NB4 (cell line): ENCODE measurements at regions not wholly inside any gene's neighbourhood (a gene's known extent, or its start where the extent isn't known, plus 50 kb on each side); places are given as distances from the start of the nearest gene placed in this dataset.

Experiments used
- POLR2A ChIP-seq: IDR thresholded peaks from 2 replicates; pipeline ENCODE4 v1.6.1; 2011; ENCODE audit warnings: mild to moderate bottlenecking; ENCODE audit not compliant: insufficient read length; ENCODE audit errors: extremely low read depth
- TF ChIP-seq, protein P1 (sequence below): IDR thresholded peaks from one replicate; pipeline ENCODE4 v1.5.1; 2012; ENCODE audit warnings: low read depth, low read length
- TF ChIP-seq, protein P2 (sequence below): IDR thresholded peaks from 2 replicates; pipeline ENCODE4 v1.6.1; 2011; ENCODE audit warnings: low read depth, low read length

GRCh38 chr16:73560497-73560896, 512.6 kb upstream of the ZFHX3 start:
- TF ChIP-seq, protein P1, sequence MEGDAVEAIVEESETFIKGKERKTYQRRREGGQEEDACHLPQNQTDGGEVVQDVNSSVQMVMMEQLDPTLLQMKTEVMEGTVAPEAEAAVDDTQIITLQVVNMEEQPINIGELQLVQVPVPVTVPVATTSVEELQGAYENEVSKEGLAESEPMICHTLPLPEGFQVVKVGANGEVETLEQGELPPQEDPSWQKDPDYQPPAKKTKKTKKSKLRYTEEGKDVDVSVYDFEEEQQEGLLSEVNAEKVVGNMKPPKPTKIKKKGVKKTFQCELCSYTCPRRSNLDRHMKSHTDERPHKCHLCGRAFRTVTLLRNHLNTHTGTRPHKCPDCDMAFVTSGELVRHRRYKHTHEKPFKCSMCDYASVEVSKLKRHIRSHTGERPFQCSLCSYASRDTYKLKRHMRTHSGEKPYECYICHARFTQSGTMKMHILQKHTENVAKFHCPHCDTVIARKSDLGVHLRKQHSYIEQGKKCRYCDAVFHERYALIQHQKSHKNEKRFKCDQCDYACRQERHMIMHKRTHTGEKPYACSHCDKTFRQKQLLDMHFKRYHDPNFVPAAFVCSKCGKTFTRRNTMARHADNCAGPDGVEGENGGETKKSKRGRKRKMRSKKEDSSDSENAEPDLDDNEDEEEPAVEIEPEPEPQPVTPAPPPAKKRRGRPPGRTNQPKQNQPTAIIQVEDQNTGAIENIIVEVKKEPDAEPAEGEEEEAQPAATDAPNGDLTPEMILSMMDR, result no peak
- TF ChIP-seq, protein P2, sequence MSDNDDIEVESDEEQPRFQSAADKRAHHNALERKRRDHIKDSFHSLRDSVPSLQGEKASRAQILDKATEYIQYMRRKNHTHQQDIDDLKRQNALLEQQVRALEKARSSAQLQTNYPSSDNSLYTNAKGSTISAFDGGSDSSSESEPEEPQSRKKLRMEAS, result no peak
- no peak for TF ChIP-seq POLR2A
